ENCODE measurements at regions not wholly inside any gene's neighbourhood (a gene's known extent, or its start where the extent isn't known, plus 50 kb on each side); places are given as distances from the start of the nearest gene placed in this dataset.

DNA sequence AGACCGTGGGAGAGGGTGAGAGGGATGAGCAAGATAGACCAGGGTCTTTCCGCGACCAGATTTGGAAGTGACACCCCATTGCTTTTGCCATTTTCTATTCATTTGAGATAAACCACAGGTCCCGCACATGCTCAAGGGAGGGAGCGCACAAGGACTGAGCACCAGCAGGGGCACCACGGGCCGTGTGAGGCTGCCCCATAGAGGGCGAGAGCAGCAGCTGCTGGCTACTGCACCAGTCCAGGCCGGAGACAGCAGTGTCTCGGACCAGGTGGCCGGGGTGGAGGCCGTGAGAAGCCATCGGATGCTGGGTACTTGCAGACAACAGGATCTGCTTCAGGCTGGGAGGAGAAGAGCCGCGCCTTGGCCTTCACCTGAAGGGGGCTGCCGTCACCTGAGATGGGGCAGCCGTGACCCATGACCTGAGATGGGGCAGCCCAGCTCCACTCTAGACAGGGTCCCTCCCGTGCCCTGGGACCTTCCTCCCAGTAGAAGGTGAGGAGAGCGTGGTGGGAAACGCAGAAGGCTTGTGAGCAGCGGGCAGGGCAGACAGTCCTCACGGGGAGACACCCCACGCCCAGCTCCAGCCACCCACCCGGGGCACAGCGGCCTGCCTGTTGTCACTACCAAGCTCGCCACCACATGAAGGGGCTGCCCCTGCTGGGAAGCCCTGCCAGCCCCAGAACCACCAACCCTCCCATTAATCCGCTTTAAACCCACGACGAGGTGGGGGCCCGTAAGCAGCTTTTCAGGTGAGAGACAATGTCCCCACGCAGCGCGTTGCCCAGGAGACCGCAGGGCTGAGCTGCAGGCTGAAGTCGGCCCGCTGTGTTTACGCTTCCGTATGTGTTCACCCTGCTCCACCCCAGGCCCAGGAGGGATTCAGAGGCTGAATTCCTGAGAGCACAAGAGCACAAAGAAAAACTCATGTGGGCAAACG, 61.7 kb upstream of the FBRSL1 start:
- peaks cover 22% of the 10 kb centered on the region for H3K4me1 Mint-ChIP-seq (ENCODE audit: low read depth)
- TF ChIP-seq, protein P1, sequence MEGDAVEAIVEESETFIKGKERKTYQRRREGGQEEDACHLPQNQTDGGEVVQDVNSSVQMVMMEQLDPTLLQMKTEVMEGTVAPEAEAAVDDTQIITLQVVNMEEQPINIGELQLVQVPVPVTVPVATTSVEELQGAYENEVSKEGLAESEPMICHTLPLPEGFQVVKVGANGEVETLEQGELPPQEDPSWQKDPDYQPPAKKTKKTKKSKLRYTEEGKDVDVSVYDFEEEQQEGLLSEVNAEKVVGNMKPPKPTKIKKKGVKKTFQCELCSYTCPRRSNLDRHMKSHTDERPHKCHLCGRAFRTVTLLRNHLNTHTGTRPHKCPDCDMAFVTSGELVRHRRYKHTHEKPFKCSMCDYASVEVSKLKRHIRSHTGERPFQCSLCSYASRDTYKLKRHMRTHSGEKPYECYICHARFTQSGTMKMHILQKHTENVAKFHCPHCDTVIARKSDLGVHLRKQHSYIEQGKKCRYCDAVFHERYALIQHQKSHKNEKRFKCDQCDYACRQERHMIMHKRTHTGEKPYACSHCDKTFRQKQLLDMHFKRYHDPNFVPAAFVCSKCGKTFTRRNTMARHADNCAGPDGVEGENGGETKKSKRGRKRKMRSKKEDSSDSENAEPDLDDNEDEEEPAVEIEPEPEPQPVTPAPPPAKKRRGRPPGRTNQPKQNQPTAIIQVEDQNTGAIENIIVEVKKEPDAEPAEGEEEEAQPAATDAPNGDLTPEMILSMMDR (IDR thresholded peaks at IDR 0.05): no peak

DNA sequence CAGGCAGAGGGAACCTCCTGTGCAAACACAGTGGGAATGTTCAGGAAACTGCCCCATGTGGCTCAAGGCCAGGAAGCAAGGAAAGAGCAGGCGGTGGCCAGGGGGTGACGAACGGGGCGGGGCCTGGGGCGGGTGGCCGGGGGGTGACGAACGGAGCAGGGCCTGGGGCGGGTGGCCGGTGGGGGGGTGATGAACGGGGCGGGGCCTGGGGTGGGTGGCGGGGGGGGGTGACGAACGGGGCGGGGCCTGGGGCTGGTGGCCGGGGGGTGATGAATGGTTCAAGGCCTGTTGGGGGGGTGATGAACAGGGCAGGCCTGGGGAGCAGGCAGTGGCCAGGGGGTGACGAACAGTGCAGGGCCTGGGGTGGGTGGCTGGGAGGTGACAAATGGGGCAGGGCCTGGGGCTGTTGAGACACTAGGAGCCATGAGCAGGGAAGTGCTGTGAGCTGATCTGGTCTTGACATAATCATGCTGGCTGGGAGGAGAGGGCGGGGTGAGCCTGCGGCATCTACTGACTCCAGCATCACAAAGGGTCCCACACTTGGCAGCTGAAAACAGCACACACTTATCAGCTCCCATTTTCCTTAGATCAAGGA, 62.7 kb upstream of the FBRSL1 start:
- Mint-ChIP-seq H3K4me3 (ENCODE audit: unreplicated experiment) (no peak overlapping the region), H3K36me3 (ENCODE audit: low read depth) (peaks cover 2% of the 10 kb centered on the region), H3K9me3 (ENCODE audit: low read depth) (peaks cover 3% of the 10 kb centered on the region), H3K27me3 (ENCODE audit: low read depth) (peaks cover 18% of the 10 kb centered on the region), H3K4me1 (ENCODE audit: low read depth) (peaks cover 29% of the 10 kb centered on the region), H3K27ac (ENCODE audit: unreplicated experiment) (no peak overlapping the region)
- TF ChIP-seq, protein P1 (IDR thresholded peaks at IDR 0.05): no peak
- DNase-seq (ENCODE audit: low spot score): no peak

More for the DNA sequence above, 61.7 kb upstream of the FBRSL1 start:
- no peak for DNase-seq (ENCODE audit: low spot score)
- peaks cover 3% of the 10 kb centered on the region for H3K9me3 Mint-ChIP-seq (ENCODE audit: low read depth)
- peaks cover 2% of the 10 kb centered on the region for H3K36me3 Mint-ChIP-seq (ENCODE audit: low read depth)
- H3K4me3 Mint-ChIP-seq (ENCODE audit: unreplicated experiment): no peak overlapping the region
- H3K27me3 Mint-ChIP-seq (ENCODE audit: low read depth): peaks cover 16% of the 10 kb centered on the region
- H3K27ac Mint-ChIP-seq (ENCODE audit: unreplicated experiment): no peak overlapping the region

- H3K36me3 Mint-ChIP-seq (ENCODE audit: low read depth): peaks cover 2% of the 10 kb centered on the region
- TF ChIP-seq, protein P1 (IDR thresholded peaks at IDR 0.05): no peak
- DNase-seq (ENCODE audit: low spot score): no peak
- H3K27me3 Mint-ChIP-seq (ENCODE audit: low read depth): peaks cover 22% of the 10 kb centered on the region
- H3K4me3 Mint-ChIP-seq (ENCODE audit: unreplicated experiment): no peak overlapping the region
- H3K4me1 Mint-ChIP-seq (ENCODE audit: low read depth): peaks cover 27% of the 10 kb centered on the region
- H3K27ac Mint-ChIP-seq (ENCODE audit: unreplicated experiment): no peak overlapping the region
- peaks cover 3% of the 10 kb centered on the region for H3K9me3 Mint-ChIP-seq (ENCODE audit: low read depth)
Measured at GRCh38 chr12:132426349-132427173, 63.4 kb upstream of the FBRSL1 start.

DNA sequence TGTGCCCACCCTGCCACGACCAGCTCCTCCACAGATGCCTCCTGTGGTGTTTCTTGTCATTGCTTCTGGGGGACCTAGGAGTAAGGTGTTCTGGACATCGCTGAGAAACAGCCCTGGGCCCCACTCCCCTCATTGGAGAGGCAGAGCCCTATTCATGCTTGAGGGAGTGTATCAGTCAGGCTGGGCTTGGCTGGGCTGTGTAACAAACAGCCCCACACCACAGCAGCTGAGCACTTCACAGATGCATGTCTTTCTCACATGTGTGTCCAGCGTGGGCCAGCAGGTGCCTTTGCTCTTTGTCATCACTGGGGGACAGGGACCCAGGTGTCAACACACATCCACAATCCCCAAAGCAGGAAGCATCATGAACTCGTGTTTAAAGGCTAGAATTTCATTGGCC, 65.1 kb upstream of the FBRSL1 start:
- H3K4me3 Mint-ChIP-seq (ENCODE audit: unreplicated experiment): no peak overlapping the region
- peaks cover 2% of the 10 kb centered on the region for H3K36me3 Mint-ChIP-seq (ENCODE audit: low read depth)
- peaks cover 35% of the 10 kb centered on the region for H3K27me3 Mint-ChIP-seq (ENCODE audit: low read depth)
- DNase-seq (ENCODE audit: low spot score): no peak
- TF ChIP-seq, protein P1 (IDR thresholded peaks at IDR 0.05): no peak
- peaks cover 3% of the 10 kb centered on the region for H3K9me3 Mint-ChIP-seq (ENCODE audit: low read depth)
- no peak overlapping the region for H3K27ac Mint-ChIP-seq (ENCODE audit: unreplicated experiment)
- peaks cover 23% of the 10 kb centered on the region for H3K4me1 Mint-ChIP-seq (ENCODE audit: low read depth)

All from chondrocyte (in vitro differentiated cells).